EL (cell line): ENCODE measurements at regions not wholly inside any gene's neighbourhood (a gene's known extent, or its start where the extent isn't known, plus 50 kb on each side); places are given as distances from the start of the nearest gene placed in this dataset.
A peak's percentile ranks its signal among the peaks of the same experiment; 100 is the strongest.

Experiments
- DNase-seq: peaks from one replicate; pipeline ENCODE4 v3.0.0-alpha.2; 2016

DNA sequence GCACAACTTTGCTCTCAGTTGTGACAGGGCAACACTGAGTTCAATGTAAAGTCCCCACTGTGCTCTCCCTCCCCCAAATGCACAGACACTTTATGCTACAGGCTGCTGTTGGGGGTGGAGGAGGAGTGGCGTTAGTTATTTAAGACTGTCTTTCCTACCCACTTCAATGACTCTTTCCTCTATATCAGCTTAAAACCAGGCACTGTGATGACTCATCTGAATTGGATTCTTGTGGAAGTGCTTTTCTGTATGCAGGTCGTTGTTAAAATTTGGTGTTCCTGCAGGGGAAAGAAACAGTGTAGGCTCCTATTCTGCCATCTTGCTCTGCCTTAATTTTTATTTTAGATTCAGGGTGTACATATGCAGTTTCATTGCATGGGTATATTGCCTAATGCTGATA lies 1157.2 kb upstream of the ADGRL3 start:
- DNase-seq: no peak

DNA sequence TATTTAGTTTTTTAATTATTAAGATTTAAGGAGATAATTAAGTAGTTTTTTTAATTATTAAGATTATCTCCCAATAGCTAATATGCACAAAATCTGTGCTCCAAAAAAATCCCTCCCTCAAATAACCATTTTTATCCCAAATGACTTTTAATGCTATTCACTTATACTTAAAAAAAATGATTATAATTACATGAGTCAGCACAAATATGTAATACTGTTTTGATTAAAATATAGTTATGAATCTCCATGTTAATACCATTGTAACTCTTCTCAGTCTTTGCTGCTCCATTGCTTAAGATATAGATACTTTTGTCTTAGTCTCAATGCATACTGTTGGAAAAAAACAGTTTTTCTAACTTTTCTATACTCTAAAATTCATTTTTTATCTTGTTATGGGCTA lies 1121.1 kb upstream of the ADGRL3 start:
- DNase-seq: no peak

DNA sequence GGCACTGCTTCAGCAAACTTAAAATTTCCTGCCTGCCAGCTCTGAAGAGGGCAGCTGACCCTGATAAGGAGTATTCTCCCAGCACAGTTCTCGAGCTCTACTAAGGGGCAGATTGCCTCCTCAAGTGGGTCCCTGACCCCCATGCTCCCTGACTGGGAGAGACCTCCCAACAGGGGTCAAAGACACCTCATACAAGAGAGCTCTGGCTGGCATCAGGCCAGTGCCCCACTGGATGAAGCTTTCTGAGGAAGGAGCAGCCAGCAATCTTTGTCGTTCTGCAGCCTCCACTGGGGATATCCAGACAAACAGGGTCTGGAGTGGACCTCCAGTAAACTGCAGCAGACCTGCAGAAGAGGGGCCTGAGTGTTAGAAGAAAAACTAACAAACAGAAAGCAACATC lies 1118.3 kb upstream of the ADGRL3 start:
- DNase-seq: no peak

DNA sequence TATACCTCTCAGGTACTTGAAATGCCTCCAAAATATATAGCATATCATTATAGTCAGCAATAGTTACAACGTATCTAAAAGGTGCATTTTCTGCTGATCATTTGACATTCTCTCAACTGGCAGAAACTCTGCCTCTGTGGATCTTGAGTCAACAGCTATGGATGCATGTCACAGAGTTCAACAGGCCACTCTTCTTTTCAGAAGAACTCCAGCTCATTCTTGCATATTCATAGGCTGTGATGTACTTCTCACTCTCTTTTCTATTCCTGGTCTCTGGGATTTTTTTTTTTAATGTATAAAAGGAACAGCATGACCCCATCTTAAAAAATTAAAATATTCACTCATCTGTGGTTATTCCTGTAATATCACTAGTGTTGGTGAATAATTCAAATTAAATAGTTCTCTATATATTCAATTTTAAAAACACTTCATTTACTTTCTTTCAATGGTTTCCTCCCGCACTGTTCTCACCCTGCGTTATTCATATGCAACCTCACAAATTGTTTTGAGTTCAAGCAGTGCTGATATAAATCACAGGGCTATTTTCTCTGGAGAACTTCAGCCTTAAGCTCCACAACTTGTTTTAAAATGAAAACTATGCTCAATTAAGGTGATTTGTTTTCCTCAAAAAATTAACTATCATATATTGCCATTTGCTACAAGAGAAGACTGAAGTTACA lies 1111.2 kb upstream of the ADGRL3 start:
- DNase-seq: no peak

DNA sequence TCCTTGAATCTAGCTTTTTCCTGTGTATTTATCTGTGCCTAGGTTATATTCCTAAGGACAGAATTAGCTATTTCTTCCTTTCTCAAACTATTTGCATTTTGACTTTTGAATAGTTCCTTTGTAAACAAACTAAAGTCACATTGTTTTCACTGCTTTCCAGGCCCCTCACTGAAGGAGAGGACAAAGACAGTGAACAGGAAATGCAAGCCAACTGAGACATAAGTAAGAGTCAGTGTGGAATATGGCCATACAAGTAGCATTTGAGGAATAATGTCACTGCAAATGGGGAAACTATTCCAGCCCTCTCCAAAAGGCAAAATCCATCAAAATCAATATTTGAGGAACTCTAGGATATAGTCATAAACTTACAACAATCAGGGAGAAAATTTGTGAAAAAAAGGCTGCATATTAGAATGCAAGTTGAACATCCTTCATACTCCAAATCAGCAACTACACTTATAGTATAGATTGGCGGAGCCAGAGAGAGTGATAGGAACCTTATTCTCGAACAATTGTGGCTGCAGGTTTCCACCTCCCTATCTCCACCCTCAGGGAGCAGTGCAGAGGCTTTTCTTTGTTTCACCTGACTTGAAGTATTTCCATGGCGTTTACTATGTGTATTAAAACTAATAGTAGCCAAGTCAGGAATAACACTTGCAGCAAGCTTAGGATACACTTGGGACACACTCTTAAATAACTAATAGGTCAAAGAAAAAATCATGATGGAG lies 1110.4 kb upstream of the ADGRL3 start:
- DNase-seq: no peak

DNA sequence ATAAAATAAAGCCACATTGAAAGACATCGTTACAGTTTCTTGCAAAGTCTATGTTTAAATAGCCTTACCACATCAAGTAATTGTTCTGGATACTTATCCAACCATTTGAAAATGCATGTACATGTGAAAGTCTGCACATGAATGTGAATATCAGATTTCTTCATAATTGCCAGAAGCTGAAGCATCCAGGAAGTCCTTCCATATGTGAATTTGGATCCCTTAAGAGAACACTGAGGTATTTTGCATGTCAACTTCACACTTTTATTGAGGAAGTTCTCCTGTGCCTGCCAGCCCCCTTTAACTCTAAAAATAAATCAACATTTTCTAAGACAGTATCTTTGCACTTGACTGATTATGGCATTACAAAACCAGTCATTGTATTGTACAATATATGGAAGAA lies 1103.5 kb upstream of the ADGRL3 start:
- DNase-seq: no peak

DNA sequence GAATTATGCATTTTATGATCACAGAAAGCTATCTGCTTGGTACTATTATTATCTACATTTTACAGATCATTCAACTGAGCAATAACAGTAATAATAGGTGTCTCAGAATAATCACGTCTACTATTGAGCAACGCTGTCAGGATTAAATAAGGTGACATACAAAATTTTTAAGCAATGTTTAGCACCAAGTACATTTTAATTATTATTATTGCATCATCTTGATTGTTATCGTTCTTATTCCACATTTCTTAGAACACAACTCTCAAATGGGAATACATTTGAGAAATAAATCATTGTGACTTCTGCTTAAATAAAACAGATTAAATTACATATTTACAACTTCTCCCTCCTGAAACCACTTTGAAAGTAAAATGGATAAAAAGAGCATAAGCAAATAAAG lies 1083.5 kb upstream of the ADGRL3 start:
- no peak for DNase-seq

DNA sequence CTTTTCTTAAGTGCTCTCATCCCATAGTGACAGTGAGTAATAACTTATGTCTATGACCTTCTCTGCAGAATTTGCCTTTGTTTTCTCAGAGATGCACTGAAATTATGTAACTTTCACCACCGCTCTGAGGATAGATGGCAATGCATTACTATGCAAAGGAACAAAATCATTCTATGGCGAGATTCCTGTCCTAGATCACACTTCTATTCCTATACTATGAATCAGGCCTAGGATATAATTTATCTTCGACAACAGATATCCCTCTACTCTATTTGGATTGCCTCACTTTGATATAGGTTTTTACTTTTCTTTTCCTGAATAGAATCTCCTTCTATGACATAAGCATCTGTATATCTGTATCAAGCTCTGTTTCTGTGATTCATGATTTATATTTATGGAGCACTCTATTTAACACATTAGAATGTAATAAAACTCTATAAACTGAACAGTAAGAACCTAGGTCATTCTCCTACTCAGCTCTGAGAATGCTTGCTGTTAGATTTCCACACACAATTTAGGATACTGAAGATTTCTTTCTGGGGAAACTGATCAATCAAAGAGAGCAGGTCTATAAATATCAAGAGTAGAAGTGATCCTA lies 1082.3 kb upstream of the ADGRL3 start:
- no peak for DNase-seq

DNA sequence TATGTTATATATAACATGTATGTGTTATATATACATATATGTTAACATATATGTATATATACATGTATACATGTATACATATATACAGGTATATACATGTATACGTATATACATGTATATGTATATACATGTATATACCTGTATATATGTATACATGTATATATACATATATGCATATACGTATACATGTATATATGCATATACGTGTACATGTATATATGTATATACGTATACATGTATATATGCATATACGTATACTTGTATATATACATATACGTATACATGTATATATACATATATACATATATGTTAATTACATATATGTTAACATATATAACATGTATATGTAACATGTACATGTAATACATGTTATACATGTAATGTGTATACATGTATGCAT lies 1077.3 kb upstream of the ADGRL3 start:
- DNase-seq: no peak

DNA sequence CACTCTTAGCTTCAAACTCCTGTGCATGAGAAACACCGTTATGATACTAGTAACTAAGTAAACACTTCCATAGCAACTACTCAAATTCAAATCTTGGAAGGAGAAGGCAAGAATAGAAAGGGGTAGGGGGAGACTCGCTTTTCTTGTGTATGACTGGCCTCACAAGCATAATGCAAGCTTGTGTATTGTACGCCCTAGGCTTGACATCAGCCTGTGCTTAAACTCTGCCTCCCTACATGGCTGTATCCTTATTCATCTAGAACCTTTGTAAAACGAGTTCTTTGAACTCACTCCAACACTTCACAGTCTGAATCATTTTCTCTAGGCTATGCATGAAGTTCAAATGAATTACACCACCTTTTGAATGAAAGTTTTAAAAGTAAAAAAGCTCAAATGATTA lies 1071.2 kb upstream of the ADGRL3 start:
- DNase-seq: no peak

DNA sequence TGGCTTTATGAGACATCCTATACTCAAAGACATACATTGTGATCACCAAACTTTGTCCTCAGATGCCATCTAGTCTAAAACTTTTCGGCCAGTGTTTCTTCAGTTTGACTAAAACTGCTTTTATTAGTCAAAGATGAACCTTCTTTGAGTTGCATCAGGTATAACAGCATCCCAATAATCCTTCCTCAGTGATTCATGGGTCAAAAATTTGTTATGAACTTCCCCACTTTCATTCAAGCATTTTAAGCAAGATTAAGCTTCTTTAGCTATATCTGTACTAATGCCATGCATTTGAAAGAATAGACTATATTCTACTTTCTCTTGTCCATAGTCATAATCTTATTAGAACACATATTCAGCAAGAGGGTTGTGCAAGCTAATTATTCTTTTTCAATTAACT lies 1070.4 kb upstream of the ADGRL3 start:
- no peak for DNase-seq

DNA sequence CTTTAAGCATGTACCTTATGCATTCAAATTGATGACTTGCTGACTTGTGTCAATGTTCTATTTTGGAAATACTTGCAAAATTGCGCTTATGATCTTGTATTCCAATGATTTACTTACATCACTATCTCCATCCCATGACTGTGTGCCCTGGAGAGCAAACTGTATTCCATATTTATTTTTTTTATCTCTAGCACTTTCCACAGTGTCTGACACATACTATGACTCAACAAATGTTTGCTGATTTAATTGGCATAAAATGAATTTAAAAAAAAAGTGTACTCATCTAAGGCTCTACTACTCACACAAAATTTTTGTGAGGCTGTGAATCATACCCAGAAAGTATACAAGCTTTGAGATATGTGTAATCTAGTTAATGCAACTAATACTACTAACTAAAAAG lies 1066.8 kb upstream of the ADGRL3 start:
- DNase-seq: peak; percentile 0

DNA sequence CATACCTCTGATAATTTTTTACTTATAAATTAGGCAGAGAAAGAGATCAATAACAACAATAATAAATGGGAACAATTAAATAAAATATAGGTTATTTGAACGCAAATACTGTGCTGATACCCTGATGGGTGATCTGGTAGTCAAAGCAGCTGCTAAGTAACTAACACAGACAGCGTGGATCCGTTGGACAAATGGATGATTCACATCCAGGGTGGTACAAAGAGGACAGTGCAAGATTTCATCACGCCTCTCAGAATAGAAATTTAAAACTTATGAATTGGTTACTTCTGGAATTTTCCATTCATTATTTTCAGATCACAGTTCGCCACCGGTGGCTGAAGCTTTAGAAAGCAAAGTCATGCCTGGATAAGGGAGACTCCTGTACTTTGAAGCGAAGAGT lies 1066.0 kb upstream of the ADGRL3 start:
- DNase-seq: no peak

DNA sequence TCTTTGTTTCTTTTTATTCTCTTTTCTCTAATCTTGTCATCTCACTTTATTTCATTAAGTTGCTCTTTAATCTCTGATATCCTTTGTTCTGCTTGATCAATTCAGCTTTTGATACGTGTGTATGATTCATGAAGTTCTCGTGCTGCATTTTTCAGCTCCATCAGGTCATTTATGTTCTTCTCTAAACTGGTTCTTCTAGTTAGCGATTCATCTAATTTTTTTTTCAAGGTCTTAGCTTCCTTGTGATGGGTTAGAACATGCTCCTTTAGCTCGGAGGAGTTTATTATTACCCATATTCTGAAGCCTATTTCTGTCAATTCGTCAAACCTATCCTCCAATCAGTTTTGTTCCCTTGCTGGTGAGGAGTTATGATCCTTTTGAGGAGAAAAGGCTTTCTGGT lies 1045.0 kb upstream of the ADGRL3 start:
- no peak for DNase-seq

DNA sequence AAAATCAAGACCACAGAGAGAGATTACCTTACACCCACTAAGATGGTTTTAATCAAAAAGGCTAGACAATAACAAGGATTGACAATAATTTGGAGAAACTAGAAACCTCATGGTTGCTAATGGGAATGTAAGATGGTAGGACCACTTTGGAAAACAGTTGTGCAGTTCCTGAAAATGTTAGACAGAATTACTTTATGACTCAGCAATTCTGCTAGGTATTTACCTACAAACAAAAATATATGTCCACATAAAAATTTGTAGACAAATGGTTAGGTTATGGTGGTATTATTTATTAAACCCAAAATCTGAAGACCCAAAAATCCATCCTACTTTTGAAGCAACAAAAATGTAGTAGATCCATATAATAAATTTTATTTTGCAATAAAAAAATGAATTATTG lies 1027.0 kb upstream of the ADGRL3 start:
- no peak for DNase-seq

DNA sequence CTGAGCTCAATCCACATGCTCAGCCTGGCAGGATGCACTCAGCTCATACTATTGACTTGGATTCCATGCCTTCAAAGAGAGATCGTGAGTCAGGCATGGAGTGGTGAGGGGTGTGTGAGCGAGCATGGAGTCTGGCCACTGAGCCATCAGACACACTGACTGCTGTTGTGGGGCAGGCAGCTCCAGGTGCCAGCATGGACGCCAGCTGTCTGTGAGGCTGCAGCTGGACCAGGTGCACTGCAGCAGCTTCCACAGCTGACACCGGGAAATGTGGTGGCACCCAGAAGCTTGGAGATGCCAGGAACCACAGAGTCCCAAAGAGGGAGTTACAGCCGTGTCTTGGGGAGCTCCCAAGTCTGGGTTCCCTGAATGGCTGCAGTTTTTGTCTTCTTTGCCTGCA lies 1026.4 kb upstream of the ADGRL3 start:
- no peak for DNase-seq

DNA sequence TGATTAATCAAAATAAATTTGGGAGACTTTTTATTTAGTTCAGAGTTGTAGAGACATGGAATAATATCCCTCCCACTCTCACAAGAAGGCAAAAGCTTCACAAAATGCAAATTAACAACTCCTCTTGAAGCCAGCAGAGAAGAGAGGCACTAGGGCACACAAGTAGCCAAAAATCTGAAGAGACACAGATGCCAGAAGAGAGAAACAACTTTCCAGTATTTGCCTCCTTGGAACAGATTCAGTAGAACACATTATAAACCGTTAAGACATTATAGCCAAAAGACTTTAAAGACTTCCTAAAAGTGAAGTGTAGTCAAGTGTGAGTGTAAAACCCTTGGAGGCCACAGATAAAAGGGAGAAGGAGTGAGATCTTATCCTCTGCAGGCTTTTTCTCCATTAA lies 1024.9 kb upstream of the ADGRL3 start:
- no peak for DNase-seq

DNA sequence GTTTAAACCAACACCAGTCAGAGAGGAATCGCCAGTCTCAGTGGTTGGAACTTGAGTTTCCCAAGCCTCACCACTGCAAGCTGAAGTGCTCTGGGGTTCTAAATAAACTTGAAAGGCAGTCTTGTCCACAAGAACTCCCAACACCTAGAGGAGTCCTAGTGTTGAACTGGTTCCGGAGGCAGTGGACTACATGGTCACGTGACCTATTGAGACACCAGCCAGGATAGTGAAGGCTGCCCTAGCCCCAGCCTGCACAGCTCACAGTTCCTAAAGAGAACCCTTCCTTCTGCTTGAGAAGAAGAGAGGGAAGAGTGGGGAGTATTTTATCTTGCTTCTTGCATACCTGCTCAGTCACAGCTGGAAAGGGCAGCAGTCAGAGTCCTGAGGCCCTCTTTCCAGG lies 1012.7 kb upstream of the ADGRL3 start:
- DNase-seq: no peak

DNA sequence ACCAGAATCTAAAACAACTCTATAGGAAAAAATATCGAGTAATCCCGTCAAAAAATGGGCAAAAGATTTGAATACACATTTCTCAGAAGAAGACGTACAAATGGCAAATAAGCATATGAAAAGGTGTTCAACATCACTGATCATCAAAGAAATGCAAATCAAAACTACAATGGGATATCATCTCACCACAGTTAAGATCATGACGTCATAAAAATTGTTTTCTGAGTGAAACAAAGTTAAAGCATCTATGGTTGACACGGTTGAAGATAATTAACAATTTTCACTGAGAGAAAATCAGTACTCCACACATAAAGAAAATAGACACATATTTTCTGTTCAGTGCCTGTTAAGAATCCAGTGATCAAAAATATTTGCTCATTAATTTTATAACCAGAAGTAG lies 1010.8 kb upstream of the ADGRL3 start:
- DNase-seq: no peak

DNA sequence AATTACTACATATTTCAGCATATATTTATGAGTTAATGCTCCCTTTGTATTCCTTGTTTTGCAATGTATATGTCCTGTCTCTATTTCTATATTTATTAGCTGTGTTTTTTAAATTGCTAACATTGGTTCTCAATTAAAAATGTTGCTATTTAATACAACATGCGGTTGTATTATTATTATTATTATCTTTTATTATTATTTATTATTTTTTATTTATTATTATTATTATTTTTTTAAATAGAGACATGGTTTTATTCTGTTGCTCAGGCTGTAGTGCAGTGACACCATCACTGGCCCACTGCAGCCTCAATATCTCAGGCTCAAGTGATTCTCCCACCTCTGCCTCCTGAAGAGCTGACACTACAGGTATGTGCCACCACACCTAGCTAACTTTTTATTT lies 1005.9 kb upstream of the ADGRL3 start:
- DNase-seq: no peak

DNA sequence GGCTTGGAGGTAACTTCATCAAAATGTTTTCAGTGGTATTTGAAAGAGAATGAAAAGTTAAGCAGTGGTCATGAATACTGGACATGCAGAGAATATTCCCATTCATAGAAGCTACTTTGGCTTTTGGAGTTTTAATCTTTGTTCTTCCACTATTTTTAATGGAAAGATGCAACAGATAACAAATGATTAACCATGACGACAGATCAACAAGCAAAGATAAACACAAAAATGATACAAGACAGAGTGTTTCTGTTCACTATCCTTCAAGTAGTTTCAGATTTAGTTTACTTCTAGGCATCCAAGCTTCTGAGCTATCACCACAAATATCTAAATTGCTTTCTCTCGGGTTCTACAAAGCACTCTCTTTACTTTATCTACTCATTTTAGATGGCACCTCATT lies 1004.9 kb upstream of the ADGRL3 start:
- no peak for DNase-seq

DNA sequence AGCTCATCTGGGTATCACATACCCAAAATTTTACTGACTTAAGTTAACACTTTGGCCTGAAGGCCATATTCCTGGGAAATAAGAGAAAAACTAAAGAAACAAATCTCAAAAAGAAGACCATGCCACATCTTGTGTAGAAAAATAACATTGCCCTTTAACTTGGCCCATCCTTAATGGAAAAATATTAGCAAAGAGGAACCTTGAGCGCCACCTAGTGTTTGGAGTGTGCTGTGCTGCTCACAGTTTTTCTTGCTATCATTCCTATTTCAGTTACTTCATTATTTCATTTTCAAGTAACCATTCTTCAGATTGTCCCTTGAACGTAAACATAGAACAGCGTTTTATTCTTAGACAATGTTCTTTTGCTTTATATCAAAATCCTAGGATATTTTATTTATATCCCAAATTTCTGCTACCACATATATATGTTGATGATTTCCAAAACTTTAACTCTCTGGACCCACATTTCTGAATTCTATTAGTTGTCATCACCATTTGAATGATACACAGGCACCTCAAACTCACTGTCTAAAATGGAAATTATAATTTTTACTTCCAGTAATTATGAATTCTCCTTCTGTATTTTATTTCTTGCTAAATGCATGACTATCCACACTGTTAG lies 999.0 kb upstream of the ADGRL3 start:
- peak; percentile 39 for DNase-seq

DNA sequence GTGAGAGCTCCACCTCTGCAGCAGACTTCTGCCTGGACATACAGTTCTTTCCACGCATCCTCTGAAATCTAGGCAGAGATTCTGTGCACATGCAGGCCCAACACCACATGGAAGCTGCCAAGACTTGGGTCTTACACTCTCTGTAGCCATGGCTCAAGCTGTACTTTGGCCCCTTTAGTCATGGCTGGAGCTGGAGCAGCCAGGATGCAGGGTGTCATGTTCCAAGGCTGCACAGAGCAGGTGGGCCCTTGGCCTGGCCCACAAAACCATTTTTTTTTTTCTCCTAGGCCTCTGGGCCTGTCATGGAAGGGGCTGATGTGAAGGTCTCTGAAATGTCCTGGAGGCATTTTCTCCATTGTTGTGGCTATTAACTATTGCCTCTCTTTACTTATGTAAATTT lies 990.5 kb upstream of the ADGRL3 start:
- no peak for DNase-seq

DNA sequence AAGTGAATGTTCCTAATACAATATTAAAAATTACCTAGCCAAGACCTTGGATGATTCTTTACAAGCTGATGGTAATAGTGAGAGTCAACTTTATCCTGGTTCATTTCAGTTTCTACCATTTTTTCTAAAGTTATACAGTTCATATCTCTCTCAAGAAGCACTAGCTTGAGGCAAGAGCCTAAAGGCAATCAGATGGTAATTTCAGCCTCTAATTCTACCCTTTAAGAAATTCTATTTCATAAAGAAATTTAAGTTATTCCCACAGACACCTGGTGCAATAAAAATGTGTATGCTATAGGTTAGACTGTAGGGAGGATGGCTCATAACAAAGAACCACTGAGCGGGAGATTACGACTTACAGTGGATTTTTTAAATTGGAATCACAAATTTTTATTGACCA lies 984.2 kb upstream of the ADGRL3 start:
- DNase-seq: no peak
